Activated naive CD4-positive, alpha-beta T cell treated with anti-CD3 and anti-CD28 coated beads, Interleukin-2, amount 50 U/mL, for 24 hours (primary cell): ENCODE measurements at regions not wholly inside any gene's neighbourhood (a gene's known extent, or its start where the extent isn't known, plus 50 kb on each side); places are given as distances from the start of the nearest gene placed in this dataset.
"Not testable (repeated sequence)": the region's sequence is repeated elsewhere in the genome, so short reads cannot be mapped to it uniquely, and the experiment has no call there.

Experiments
- H3K27ac Mint-ChIP-seq: one replicate; pipeline ENCODE4 v1.8.0; 2021; ENCODE audit warnings: mild to moderate bottlenecking, mixed read lengths
- H3K27me3 Mint-ChIP-seq: one replicate; pipeline ENCODE4 v1.8.0; 2021; ENCODE audit warnings: mixed read lengths
- H3K36me3 Mint-ChIP-seq: one replicate; pipeline ENCODE4 v1.8.0; 2021; ENCODE audit warnings: mixed read lengths
- H3K4me1 Mint-ChIP-seq: one replicate; pipeline ENCODE4 v1.8.0; 2021; ENCODE audit warnings: mixed read lengths
- H3K4me3 Mint-ChIP-seq: one replicate; pipeline ENCODE4 v1.8.0; 2021; ENCODE audit warnings: mild to moderate bottlenecking, mixed read lengths
- H3K9me3 Mint-ChIP-seq: one replicate; pipeline ENCODE4 v1.8.0; 2021; ENCODE audit warnings: mixed read lengths

DNA sequence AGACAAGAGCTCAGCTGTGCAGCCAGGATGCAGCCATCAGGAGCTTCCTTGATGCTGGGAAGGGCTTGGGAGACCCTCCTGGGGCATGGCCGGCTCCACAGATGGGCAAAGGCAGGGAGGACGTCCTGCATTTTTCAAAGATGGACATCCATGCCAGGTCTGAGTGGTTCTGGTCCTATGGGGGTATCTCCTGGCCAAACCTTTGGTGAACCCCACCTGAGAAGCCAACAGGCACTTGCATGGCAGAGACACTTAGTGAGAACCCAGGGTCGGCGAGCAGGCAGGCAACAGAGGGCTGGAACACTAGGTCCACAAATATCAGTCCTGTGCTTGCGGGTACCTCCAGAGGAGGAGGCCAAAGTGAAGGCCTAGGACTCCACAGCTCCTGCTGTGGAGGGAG lies 70.0 kb downstream of the KCTD15 start:
- no peaks in the 10 kb centered on the region for H3K4me1 Mint-ChIP-seq
- H3K27me3 Mint-ChIP-seq = peaks cover 3% of the 10 kb centered on the region
- no peaks in the 10 kb centered on the region for H3K36me3 Mint-ChIP-seq
- no peak overlapping the region for H3K27ac Mint-ChIP-seq
- H3K4me3 Mint-ChIP-seq = no peak overlapping the region
- no peaks in the 10 kb centered on the region for H3K9me3 Mint-ChIP-seq

DNA sequence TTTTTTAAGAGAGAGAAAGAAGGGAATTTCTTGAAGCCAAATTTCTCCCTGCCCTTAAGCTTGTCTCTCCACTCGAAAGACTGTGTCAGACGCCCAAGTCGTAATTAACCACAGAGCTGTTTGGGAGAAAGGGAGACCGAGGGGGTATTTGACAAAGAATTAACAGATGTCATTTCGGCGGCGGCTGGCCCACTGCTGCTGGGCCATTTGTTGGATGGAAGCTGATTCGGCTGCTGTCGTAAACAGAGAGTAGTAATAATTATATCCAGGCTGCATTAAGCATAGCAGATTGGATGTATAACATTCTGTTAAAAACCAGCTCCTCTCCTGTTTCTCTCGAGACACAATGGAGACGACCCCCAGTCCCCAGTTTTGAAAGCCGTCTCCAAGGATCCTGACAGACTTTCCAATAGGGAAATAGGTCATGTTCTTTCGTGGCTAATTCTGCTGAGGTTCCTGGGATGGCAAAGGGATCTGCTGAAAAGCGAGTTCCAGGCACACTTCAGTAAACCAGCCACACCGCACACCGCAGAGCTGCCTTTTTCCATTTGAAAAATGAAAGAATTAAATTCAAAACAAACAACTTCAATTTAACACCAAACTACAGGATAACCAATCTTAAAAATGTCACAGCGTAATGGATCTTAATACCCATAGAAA lies 71.5 kb downstream of the KCTD15 start:
- Mint-ChIP-seq H3K36me3 (no peaks in the 10 kb centered on the region), H3K27ac (no peak overlapping the region), H3K4me3 (no peak overlapping the region), H3K4me1 (no peaks in the 10 kb centered on the region), H3K9me3 (no peaks in the 10 kb centered on the region), H3K27me3 (peaks cover 6% of the 10 kb centered on the region)

DNA sequence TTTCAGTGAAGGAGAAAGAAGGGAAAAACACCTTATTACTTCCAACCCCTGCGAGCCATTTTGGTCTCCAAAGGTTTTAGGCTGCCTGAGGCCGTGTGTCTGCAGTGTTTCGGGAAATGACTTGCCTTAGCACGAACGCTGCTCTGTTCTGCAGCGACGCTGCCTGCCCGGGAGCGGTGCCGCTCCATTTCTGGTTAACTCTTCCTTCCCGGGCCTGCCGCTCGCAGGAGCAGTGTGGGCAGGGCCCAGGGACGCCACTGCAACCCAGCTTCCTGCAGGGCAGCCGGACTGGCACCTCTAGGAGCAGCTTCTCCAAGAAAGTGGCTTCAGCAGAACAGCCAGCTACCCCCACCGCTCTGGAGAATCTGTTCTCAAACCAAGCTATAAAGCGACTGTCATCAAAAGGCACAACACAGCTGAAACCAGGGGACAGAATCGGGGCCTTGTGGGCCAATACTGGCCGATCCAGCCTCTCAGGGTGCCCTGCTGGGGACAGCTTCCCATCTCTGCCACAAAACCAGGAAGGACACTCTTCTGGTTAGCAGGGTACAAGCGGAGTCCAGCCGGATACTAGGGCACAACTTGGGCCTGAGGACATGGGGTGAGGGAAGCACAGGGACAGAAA lies 72.2 kb downstream of the KCTD15 start:
- Mint-ChIP-seq H3K27me3 (peaks cover 6% of the 10 kb centered on the region), H3K4me1 (no peaks in the 10 kb centered on the region), H3K9me3 (no peaks in the 10 kb centered on the region), H3K4me3 (no peak overlapping the region), H3K36me3 (no peaks in the 10 kb centered on the region), H3K27ac (no peak overlapping the region)

DNA sequence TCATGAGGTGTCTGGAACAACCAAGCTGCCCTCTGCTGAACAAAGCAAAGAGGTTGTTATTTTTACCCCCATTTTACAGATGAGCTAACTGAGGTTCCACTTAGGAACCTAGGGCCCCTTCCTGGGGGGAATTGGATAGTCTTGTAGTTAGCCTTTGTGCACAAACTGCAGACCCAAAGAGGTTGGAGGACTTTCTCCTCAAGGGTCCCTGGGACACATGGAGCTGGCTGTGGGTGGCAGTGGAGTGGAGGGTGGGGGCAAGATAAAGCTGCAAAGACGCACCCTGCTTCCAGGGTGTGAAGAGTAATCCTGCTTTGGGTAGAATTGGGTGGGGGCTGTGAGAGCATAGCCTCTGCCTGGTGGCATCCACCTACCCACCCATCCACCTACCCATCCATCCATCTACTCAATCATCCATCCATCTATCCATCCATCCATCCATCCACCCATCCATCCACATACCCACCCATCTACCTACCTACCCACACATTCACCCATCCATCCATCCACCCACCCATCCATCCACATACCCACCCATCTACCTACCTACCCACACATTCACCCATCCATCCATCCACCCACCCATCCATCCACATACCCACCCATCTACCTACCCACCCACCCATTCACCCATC lies 73.7 kb downstream of the KCTD15 start:
- not testable (repeated sequence) for H3K4me3 Mint-ChIP-seq, H3K27ac Mint-ChIP-seq, H3K4me1 Mint-ChIP-seq, H3K36me3 Mint-ChIP-seq, H3K9me3 Mint-ChIP-seq, H3K27me3 Mint-ChIP-seq

DNA sequence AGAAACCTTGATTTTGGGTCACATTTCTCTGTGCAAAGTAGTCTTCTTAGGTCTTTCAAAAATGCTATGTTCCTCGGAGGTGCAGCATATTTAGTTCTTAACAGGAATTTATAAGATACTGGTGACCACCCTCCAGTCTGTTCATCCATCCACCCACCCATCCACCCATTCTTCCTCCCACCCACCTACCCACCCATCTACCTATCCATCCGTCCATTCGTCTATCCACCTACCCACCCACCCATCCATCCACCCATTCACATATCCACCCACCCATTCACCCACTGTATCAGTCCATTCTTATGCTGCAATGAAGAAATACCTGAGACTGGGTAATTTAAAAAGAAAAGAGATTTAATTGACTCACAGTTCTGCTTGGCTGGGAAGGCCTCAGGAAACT lies 74.9 kb downstream of the KCTD15 start:
- no peaks in the 10 kb centered on the region for H3K9me3 Mint-ChIP-seq
- peaks cover 7% of the 10 kb centered on the region for H3K27me3 Mint-ChIP-seq
- no peaks in the 10 kb centered on the region for H3K36me3 Mint-ChIP-seq
- H3K4me1 Mint-ChIP-seq = no peaks in the 10 kb centered on the region
- no peak overlapping the region for H3K4me3 Mint-ChIP-seq
- no peak overlapping the region for H3K27ac Mint-ChIP-seq

DNA sequence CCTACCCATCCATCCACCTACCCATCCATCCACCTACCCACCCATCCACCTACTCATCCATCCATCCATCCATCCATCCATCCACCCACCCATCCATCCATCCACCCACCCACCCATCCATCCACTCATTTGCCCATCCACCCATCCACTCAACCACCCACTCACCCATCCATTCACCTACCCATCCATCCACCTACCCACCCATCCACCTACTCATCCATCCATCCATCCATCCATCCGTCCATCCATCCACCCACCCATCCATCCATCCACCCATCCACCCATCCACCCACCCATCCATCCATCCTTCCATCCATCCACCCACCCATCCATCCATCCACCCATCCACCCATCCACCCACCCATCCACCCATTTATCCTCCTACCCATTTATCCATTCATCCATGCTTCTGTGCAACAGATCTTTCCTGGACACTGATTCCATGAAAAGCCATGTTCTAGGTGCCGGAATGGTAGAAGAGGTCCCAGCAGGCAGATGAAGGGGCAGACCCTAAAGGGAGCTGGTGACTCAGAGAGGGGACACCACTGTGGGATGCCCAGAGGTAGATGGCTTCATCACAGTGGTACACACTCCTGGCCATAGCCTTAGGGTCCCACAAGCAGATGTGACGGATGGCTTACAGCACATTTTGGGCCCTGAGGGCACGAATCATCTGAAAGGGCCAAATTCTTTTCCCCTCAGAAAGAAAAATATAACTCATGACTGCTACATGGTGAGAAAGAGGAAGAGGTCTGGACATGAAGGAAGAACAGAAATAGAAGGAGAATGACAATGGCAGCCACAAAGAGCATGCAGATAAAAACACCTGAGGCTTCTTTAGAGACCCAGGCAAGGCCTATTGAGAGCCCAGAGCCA lies 76.0 kb downstream of the KCTD15 start:
- no peaks in the 10 kb centered on the region for H3K9me3 Mint-ChIP-seq
- no peaks in the 10 kb centered on the region for H3K4me1 Mint-ChIP-seq
- no peak overlapping the region for H3K4me3 Mint-ChIP-seq
- H3K36me3 Mint-ChIP-seq = no peaks in the 10 kb centered on the region
- H3K27me3 Mint-ChIP-seq = peaks cover 9% of the 10 kb centered on the region
- no peak overlapping the region for H3K27ac Mint-ChIP-seq

DNA sequence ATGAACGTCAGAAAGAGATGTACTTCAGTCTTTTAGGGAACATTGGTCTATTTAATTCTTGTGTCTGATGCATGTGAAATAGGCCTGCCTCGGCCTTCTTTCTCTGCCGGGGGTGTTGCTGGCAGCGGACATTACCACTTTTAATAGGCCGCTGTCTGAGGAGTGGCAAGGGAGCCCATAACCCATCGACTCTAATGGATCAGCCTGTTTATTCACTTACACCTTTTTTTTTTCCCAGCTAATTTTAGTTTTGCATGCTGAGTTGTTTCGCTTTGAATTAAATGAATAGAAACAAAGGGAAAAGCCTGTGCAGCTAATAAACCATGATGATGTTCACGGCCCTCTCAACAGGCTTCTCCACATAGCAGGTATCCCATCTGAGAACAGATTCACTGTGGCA lies 78.4 kb downstream of the KCTD15 start:
- Mint-ChIP-seq H3K9me3 (no peaks in the 10 kb centered on the region), H3K27me3 (peaks cover 10% of the 10 kb centered on the region), H3K27ac (no peak overlapping the region), H3K4me3 (no peak overlapping the region), H3K4me1 (no peaks in the 10 kb centered on the region), H3K36me3 (no peaks in the 10 kb centered on the region)

DNA sequence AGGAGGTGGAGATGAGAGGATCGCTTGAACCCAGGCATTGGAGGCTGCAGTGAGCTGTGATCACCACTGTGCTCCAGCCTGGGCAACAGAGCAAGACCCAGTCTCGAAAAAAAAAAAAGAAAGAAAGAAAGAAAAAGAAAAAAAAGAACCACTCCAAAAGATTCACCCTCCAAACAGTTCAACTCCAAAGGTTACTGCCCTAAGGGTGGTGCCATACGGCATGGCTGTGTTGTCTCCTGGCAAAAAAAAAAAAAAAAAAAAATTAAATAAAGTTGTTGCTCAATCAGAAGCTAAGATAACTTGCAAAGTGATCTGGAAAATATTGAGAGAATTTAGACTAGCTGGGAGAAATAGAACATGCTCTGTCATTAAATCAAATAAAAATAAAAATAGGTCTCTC lies 79.5 kb downstream of the KCTD15 start:
- Mint-ChIP-seq H3K9me3 (no peaks in the 10 kb centered on the region), H3K36me3 (no peaks in the 10 kb centered on the region), H3K27ac (no peak overlapping the region), H3K4me1 (no peaks in the 10 kb centered on the region), H3K4me3 (no peak overlapping the region), H3K27me3 (peaks cover 10% of the 10 kb centered on the region)

DNA sequence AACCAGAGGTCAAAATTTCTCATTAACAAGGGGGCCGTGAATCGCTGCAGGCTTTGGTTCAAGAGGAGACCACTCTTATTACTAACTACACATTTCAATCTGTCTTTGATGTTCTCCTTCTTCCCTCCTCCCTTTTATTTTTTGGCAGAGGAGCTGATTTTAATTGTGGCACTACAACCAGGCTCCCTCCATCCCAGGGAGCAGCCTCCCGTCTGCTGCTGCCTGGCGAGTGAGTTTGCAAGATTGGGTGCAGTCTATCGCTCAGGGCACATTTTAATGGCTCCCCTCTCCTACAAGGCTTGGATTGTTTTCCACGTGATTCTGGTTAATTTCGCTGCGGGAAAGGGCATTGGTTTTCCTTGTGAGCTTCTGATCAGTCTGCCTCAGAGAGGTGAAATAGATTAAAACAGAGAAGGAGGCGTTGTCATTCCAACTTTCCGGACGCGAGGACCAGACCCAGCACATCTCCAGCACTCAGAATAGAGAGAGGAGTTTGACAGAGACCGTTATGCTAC lies 81.4 kb downstream of the KCTD15 start:
- Mint-ChIP-seq H3K27ac (no peak overlapping the region), H3K27me3 (peaks cover 6% of the 10 kb centered on the region), H3K4me3 (no peak overlapping the region), H3K9me3 (no peaks in the 10 kb centered on the region), H3K4me1 (no peaks in the 10 kb centered on the region), H3K36me3 (no peaks in the 10 kb centered on the region)

DNA sequence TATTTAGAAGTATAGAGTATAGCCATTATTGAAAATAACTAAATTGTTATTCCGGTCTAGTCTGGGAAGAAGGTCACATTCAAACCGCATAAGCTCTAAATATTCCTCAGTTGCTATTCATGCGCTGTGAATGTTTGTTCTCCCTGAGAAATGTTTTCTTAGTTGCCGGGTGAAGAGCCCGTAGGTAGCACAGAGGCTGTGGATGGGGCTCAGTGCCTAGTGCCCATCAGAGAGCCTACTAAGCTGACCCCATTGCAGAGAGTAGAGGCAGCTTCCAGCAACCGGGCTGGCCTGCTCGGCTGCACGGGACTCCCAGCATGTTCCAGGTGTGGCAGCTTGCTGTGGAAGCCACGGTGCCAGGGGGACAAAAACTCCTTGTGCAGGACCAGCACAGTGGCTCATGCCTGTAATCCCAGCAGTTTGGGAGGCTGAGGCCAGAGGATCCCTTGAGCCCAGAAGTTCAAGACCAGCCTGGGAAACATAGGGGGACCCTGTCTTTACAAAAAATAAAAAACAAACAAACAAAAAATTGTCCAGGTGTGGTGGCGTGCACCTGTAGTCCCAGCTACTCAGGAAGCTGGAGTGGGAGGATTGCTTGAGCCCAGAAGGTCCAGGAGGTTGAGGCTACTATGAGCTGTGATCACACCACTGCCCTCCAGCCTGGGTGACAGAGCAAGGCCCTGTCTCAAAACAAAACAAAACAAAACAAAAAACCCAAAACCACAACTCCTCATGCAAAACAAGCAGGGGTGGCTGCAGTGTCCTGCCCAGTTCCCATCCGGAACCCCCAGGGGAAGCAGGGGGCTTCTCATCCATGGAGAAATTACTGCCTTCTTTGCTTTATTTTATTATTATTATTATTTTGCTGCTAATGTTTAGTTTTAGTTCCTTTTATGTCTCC lies 82.5 kb downstream of the KCTD15 start:
- no peaks in the 10 kb centered on the region for H3K36me3 Mint-ChIP-seq
- no peak overlapping the region for H3K27ac Mint-ChIP-seq
- no peaks in the 10 kb centered on the region for H3K9me3 Mint-ChIP-seq
- peaks cover 8% of the 10 kb centered on the region for H3K27me3 Mint-ChIP-seq
- H3K4me3 Mint-ChIP-seq = no peak overlapping the region
- no peaks in the 10 kb centered on the region for H3K4me1 Mint-ChIP-seq

DNA sequence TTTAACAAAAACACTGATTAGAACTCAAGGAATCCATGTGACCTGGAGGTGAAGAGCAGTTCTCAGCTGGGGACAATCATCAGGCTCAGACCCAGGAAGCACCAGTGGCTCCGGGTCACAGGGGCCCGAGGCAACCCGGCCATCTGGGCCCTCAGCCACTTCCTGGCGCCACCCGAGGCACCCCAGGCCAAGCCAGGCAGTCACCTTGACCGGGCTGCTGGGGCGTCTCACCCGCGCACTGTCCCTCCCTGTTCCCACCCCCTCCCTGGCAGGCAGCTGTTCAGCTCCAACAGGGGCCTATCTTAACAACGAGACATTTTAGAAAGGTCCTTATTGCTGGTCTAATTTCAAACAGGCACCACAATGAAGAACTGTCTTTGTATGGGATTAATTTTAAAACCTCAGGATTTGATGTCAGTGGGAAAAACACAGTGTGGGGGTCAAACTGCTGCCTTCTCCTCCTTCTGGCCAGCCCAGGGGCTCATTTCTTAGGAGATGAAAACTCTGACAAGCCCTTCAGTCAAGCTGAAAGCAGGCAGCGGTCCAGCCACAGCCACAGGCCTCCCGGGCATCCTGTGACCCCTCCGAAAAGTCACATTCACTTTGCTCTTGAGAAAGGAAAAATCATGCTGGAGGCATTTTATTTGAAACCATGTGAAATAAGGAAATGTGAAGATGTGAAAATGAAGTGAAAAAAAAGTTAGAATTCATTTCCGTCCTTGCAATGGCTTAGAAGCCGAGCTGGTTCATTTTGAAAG lies 83.3 kb downstream of the KCTD15 start:
- H3K9me3 Mint-ChIP-seq = no peaks in the 10 kb centered on the region
- peaks cover 11% of the 10 kb centered on the region for H3K27me3 Mint-ChIP-seq
- H3K4me1 Mint-ChIP-seq = no peaks in the 10 kb centered on the region
- no peaks in the 10 kb centered on the region for H3K36me3 Mint-ChIP-seq
- H3K27ac Mint-ChIP-seq = no peak overlapping the region
- no peak overlapping the region for H3K4me3 Mint-ChIP-seq

DNA sequence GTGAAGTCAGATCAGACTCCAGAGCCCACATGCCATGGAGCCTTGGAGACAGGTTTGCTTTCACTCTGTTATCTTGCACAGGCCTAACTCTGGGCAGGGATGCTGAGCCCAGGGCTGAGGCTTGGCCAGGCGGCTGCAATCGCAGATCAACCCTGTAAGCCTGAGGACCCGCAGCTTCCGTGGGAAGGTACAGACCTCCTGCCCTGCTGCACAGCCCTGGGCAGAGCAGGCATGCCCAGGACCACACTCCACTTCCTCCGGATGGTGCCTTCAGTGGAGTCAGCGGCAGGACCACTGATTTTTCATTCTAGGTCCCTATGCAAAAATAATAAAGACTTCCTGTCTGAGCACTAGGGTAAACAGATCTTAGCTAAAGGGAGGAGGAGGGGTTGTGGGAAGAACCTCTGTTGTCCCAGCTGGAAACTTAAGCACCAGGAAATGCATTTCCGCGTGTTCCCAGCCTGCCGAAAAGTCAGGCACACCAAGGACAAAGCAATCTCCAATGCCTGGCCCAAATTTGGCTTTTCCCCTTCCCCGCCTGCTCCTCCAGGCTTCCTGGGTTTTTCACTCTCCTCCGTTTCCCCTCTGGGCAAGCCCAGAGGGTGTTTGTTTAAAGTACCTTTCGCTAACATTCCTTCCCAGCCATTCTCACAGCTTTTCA lies 87.3 kb downstream of the KCTD15 start:
- Mint-ChIP-seq H3K27ac (no peak overlapping the region), H3K27me3 (peaks cover 8% of the 10 kb centered on the region), H3K4me3 (no peak overlapping the region), H3K36me3 (no peaks in the 10 kb centered on the region), H3K9me3 (no peaks in the 10 kb centered on the region), H3K4me1 (no peaks in the 10 kb centered on the region)

DNA sequence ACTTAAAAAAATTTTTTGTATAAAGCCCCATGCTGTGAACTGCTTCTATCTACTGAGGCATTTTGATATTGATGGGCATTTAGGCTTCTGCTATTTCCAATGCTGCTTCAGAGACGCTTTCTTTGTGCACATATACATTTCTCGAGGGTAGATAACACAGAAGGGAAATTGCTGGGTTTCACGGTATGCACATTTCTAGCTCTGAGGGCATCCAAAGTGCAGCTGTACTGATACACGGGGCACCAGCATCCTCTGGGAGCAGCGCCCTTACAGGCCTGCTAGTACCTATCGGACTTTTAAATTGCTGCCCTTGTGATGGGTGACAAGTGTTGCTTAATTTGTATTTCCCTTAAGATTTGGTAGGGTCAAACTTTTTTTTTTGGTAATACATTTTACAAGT lies 88.6 kb downstream of the KCTD15 start:
- H3K4me1 Mint-ChIP-seq = no peaks in the 10 kb centered on the region
- no peak overlapping the region for H3K4me3 Mint-ChIP-seq
- H3K36me3 Mint-ChIP-seq = no peaks in the 10 kb centered on the region
- no peak overlapping the region for H3K27ac Mint-ChIP-seq
- no peaks in the 10 kb centered on the region for H3K9me3 Mint-ChIP-seq
- H3K27me3 Mint-ChIP-seq = peaks cover 8% of the 10 kb centered on the region

DNA sequence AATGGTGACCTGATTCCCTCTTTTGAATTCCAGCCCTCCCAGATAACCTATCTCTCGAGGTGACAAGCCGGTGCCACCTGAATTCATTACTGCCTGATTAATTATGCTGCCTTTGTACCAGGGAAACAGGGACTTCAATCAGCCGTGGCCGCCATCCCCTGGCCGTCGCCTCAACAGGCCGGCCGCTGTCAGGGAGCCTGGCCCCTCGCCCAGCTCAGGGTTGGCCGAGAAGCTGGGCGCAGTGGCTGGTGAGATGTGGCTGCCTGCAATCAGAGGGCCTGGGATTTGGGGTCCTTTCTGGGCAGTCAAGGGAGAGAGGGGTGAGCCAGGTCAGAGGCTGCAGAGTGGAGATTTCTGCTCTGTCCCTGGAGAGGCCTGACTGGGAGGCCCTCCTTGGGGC lies 91.2 kb downstream of the KCTD15 start:
- peaks cover 8% of the 10 kb centered on the region for H3K27me3 Mint-ChIP-seq
- H3K27ac Mint-ChIP-seq = no peak overlapping the region
- no peaks in the 10 kb centered on the region for H3K9me3 Mint-ChIP-seq
- H3K4me3 Mint-ChIP-seq = no peak overlapping the region
- no peaks in the 10 kb centered on the region for H3K4me1 Mint-ChIP-seq
- no peaks in the 10 kb centered on the region for H3K36me3 Mint-ChIP-seq
